H1 (cell line): ENCODE measurements at regions not wholly inside any gene's neighbourhood (a gene's known extent, or its start where the extent isn't known, plus 50 kb on each side); places are given as distances from the start of the nearest gene placed in this dataset.

ENCODE experiments used
- CEBPB ChIP-seq: IDR thresholded peaks from 2 replicates; pipeline ENCODE4 v1.6.1; 2012; ENCODE audit warnings: low read depth, low read length
- EZH2 ChIP-seq: fragments of 200-600 bp; sonication (generic); IDR thresholded peaks from 2 replicates; pipeline ENCODE4 v1.7.1; 2012; ENCODE audit warnings: low read depth, mild to moderate bottlenecking, moderate library complexity, low read length, inconsistent platforms; ENCODE audit not compliant: severe bottlenecking
- HDAC6 ChIP-seq: IDR thresholded peaks from one replicate; pipeline ENCODE4 v1.7.1; 2012; ENCODE audit warnings: low read depth, mild to moderate bottlenecking, inconsistent platforms, low read length, moderate library complexity
- YY1 ChIP-seq: IDR thresholded peaks from 2 replicates; pipeline ENCODE4 v1.6.1; 2011; ENCODE audit warnings: low read depth, mild to moderate bottlenecking, low read length
- ZNF274 ChIP-seq: IDR thresholded peaks from 2 replicates; pipeline ENCODE4 v1.7.0; 2012; ENCODE audit warnings: low read length, borderline replicate concordance; ENCODE audit errors: extremely low read depth
- TF ChIP-seq, protein P1 (sequence below), 3 experiments: IDR thresholded peaks; 1 replicate in 2 of 3; 2 replicates in 1 of 3; pipeline versions ENCODE4 v1.5.1 to v1.6.1; 2011; ENCODE audit warnings: low read length in 3 of 3, mild to moderate bottlenecking in 3 of 3, inconsistent platforms in 2 of 3, low read depth in 1 of 3, moderate library complexity in 1 of 3; ENCODE audit not compliant: insufficient read depth in 1 of 3; ENCODE audit errors: control extremely low read depth in 1 of 3

DNA sequence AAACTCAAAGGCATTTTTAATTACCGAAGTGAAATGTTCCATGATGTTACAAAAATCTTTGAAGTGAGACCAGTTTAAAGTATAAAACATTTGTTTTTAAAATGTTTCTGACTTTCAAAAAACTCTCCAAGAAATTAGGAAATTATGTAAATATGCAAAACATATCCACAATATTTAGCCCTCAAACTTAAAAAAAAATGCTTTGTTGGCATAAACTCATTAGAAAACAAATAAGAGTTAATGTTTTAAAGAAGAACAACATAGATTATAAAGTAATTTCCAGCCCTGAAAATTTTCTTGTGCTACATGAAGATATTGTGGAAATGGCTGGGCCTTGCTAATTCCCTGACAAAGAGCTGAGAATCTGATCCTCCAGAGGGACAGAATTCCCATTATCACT lies 199.7 kb upstream of the STARD13 start:
- TF ChIP-seq, protein P1, sequence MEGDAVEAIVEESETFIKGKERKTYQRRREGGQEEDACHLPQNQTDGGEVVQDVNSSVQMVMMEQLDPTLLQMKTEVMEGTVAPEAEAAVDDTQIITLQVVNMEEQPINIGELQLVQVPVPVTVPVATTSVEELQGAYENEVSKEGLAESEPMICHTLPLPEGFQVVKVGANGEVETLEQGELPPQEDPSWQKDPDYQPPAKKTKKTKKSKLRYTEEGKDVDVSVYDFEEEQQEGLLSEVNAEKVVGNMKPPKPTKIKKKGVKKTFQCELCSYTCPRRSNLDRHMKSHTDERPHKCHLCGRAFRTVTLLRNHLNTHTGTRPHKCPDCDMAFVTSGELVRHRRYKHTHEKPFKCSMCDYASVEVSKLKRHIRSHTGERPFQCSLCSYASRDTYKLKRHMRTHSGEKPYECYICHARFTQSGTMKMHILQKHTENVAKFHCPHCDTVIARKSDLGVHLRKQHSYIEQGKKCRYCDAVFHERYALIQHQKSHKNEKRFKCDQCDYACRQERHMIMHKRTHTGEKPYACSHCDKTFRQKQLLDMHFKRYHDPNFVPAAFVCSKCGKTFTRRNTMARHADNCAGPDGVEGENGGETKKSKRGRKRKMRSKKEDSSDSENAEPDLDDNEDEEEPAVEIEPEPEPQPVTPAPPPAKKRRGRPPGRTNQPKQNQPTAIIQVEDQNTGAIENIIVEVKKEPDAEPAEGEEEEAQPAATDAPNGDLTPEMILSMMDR (IDR thresholded peaks at IDR 0.05; ENCODE audit: control extremely low read depth in 1 of 3, insufficient read depth in 1 of 3, low read depth in 1 of 3, low read length in 3 of 3) = no peak
- TF ChIP-seq CEBPB = no peak
- no peak for TF ChIP-seq YY1
- TF ChIP-seq HDAC6 = no peak
- no peak for TF ChIP-seq EZH2
- TF ChIP-seq ZNF274 = no peak
